GM21367 (cell line): ENCODE measurements at regions not wholly inside any gene's neighbourhood (a gene's known extent, or its start where the extent isn't known, plus 50 kb on each side); places are given as distances from the start of the nearest gene placed in this dataset.

Experiments
- ATAC-seq: cut with Tn5 transposase; IDR thresholded peaks from one replicate; pipeline ENCODE4 v1.9.1; 2021; ENCODE audit not compliant: unreplicated experiment

GRCh38 chr5:110218981-110219380, 507.5 kb downstream of the TMEM232 start:
- no peak for ATAC-seq

- ATAC-seq = no peak
Measured at GRCh38 chr5:110219769-110220168, 506.7 kb downstream of the TMEM232 start.

- ATAC-seq = no peak
Measured at GRCh38 chr5:110221036-110221435, 505.4 kb downstream of the TMEM232 start.

- ATAC-seq = no peak
Measured at GRCh38 chr5:110224050-110224449, 502.4 kb downstream of the TMEM232 start.

GRCh38 chr5:110225949-110226348, 500.5 kb downstream of the TMEM232 start:
- no peak for ATAC-seq

GRCh38 chr5:110239786-110240185, 486.7 kb downstream of the TMEM232 start:
- no peak for ATAC-seq

- ATAC-seq = no peak
Measured at GRCh38 chr5:110242950-110243349, 483.5 kb downstream of the TMEM232 start.

GRCh38 chr5:110248921-110249320, 477.6 kb downstream of the TMEM232 start:
- no peak for ATAC-seq

GRCh38 chr5:110250355-110250754, 476.1 kb downstream of the TMEM232 start:
- ATAC-seq = no peak

GRCh38 chr5:110250755-110251154, 475.7 kb downstream of the TMEM232 start:
- ATAC-seq = no peak

GRCh38 chr5:110251366-110251765, 475.1 kb downstream of the TMEM232 start:
- ATAC-seq = no peak

- no peak for ATAC-seq
Measured at GRCh38 chr5:110255194-110255593, 471.3 kb downstream of the TMEM232 start.

GRCh38 chr5:110256298-110256697, 470.2 kb downstream of the TMEM232 start:
- no peak for ATAC-seq

- ATAC-seq = no peak
Measured at GRCh38 chr5:110257971-110258370, 468.5 kb downstream of the TMEM232 start.

- no peak for ATAC-seq
Measured at GRCh38 chr5:110258460-110259216, 467.8 kb downstream of the TMEM232 start.

- ATAC-seq = no peak
Measured at GRCh38 chr5:110262749-110263148, 463.7 kb downstream of the TMEM232 start.

- ATAC-seq = no peak
Measured at GRCh38 chr5:110264661-110265060, 461.8 kb downstream of the TMEM232 start.

- no peak for ATAC-seq
Measured at GRCh38 chr5:110265162-110265561, 461.3 kb downstream of the TMEM232 start.

- no peak for ATAC-seq
Measured at GRCh38 chr5:110267714-110268113, 458.8 kb downstream of the TMEM232 start.

- ATAC-seq = no peak
Measured at GRCh38 chr5:110268283-110268682, 458.2 kb downstream of the TMEM232 start.

GRCh38 chr5:110268985-110269384, 457.5 kb downstream of the TMEM232 start:
- ATAC-seq = no peak

GRCh38 chr5:110269478-110270142, 456.9 kb downstream of the TMEM232 start:
- no peak for ATAC-seq

- no peak for ATAC-seq
Measured at GRCh38 chr5:110275878-110276277, 450.6 kb downstream of the TMEM232 start.
